HG02852 (cell line): ENCODE measurements at regions not wholly inside any gene's neighbourhood (a gene's known extent, or its start where the extent isn't known, plus 50 kb on each side); places are given as distances from the start of the nearest gene placed in this dataset.
"Not testable (repeated sequence)": the region's sequence is repeated elsewhere in the genome, so short reads cannot be mapped to it uniquely, and the experiment has no call there.

Experiments used
- ATAC-seq: cut with Tn5 transposase; IDR thresholded peaks from one replicate; pipeline ENCODE4 v1.9.1; 2021; ENCODE audit warnings: mild to moderate bottlenecking, moderate library complexity; ENCODE audit not compliant: unreplicated experiment

DNA sequence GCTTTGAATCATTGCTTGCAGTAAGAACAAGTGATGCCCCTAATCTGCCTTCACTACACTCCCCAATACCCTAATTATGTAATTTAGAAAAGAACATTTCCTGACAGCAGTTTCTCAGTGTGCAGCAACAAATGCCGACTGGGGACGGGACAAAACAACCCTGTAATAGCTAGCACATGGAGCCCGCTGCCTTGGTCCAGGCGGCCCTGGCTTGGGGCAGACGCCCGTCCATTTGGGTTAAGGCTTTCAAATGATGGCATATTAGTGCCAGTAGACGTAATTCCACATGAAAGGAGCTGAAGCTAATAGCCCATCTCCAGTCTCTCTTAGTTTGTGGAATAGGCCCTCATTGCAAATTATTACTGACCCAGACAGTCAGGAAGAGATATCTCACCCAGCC lies 150.6 kb upstream of the PITX1 start:
- no peak for ATAC-seq

DNA sequence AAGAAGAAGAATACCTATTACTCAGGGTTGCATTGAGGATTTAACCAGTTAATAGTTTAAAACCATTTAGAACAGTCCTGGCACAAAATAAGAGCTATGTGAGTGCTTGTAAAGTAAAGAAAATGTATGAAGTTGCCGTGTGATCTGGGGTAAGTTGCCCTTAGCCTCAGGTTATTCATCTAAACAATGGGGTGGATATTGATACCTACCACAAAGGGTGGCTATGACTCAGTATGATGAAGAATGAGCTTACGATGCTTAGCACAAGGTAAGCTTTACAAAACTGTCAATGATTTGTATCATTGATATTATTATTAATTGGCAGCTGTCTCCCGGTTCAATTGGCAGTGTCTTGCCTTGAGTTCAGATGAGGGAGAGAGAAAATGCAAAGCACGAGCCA lies 149.4 kb upstream of the PITX1 start:
- no peak for ATAC-seq

DNA sequence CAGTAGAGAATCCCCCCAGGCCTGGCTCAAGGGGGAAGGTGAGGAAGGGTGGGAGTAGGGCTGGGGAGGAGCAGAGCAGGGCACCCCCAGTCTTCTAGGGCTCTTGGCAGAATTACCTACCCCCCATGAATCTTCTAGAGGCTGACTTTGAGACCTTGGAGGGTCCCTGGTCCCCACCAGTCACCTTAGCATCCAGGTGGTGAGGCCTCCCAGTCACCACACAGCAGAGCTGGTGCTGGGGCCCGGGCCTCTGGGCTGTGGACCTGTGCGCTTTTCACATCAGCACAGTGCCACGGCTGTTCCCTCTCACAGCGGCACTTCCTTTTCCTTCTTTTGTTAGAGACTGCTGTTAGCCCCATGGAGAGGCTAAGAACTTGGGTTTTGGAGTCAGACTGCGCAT lies 148.6 kb upstream of the PITX1 start:
- no peak for ATAC-seq

DNA sequence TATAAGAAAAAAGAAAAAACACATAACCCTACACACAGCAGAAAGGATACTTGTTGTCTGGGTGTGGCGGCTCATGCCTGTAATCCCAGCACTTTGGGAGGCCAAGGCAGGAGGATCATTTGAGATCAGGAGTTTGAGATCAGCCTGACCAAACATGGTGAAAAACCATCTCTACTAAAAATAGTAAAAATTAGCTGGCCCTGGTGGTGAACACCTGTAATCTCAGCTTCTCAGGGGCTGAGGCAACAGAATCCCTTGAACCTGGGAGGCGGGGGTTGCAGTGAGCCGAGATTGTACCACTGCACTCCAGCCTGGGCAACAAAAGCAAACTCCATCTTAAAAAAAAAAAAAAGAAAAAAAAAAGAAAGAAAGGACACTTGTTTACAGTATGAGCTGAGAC lies 147.6 kb upstream of the PITX1 start:
- ATAC-seq = no peak

DNA sequence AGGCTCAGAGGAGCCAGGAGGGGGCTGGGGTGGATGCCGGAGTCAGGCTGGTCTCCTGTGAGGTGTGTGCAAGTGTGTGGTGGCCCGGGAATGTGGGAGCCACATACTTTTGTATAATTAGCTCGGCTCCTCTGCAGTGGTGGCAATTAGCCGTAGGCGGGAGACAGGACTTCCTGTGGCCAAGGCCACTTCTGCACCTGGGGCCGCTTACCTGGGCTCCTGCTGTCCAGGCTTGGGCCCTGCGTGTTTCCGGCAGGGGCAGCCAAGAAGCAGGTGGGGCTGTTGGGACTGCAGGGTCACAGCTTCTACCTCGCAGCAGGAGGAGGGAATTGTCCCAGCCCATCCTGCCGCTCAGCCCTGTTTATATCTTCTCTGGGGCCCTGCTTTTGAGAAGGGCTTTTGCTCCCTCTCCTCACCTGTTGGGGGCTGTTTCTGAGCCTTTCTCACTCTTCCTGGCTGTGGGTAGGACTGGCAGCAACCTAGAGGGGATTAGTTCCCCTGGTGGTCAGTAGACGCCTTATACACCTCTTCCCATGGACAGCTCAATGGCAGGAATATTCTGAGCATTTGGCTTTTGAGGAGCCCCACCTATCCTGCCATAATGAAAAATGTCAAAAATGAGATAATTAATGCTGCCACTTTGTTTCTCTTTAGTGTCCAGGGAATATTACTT lies 145.4 kb upstream of the PITX1 start:
- no peak for ATAC-seq

DNA sequence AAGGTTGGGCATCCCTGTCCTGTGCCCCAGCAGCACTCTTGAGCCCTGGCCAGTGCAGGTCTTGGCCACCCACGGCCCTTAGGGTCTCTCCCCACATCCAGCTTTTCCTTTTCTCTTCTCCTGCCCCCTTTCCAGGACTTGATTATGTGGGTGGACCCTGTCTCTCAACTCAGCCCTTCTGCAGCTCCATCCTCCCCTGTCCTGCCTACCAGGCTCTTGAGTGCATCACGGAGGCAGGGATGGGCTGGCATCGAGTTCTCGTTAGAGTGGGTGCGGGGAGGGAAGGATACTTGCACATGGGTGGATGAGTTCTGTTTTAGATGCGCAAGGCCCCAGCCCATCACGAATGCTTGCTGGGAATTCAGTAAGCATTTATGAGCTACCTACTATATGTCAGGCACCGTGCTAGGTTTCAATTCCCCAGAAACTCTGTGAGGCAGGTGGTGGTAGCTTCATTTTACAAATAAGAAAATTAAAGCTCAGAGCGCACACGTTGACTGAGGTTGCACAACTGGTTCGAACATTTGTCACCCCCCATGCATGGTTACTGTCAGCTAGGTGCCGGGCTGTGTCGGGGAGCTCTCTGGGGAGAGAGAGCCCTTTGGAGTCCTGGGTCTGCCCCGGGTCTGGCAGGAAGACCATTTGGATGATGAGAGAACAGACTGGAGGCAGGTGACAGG lies 144.6 kb upstream of the PITX1 start:
- no peak for ATAC-seq

DNA sequence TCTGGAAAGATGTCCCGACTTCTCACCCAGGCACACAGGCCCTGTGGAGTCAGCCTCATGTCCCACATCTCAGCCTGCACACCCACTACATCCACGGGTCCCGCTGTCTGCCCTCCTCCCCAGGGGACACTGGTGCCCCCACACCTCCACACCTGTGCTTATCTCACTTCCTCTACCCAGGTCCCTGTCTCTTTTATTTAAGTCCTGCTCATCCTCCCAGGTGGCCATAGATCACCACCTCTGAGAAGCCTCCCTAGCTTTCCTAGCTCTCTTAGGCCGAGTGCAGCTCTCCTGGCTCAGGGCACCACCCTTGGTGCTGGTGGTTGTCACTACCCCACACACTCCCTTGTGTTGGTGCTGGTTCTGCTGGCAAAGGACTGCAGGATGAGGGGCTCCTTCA lies 143.6 kb upstream of the PITX1 start:
- no peak for ATAC-seq

DNA sequence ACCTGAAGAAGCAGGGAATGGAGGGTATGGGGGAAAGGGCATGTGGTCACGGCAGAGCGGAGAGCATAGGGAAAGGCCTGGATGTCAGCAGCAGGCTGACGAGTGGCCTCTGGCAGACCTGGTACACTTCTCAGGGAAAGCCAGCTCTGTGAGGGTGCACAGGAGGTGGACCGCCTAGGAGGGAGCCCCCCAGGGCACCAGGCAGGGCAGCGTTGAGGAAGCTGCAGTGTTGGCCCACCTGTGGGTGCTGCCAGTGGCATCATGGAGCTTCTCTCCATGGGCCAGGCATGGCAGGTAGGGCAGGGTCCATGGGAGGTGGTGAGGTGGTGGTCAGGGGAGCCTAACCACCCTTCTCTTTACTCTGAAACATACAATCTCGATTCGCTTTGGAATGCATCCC lies 143.0 kb upstream of the PITX1 start:
- no peak for ATAC-seq

DNA sequence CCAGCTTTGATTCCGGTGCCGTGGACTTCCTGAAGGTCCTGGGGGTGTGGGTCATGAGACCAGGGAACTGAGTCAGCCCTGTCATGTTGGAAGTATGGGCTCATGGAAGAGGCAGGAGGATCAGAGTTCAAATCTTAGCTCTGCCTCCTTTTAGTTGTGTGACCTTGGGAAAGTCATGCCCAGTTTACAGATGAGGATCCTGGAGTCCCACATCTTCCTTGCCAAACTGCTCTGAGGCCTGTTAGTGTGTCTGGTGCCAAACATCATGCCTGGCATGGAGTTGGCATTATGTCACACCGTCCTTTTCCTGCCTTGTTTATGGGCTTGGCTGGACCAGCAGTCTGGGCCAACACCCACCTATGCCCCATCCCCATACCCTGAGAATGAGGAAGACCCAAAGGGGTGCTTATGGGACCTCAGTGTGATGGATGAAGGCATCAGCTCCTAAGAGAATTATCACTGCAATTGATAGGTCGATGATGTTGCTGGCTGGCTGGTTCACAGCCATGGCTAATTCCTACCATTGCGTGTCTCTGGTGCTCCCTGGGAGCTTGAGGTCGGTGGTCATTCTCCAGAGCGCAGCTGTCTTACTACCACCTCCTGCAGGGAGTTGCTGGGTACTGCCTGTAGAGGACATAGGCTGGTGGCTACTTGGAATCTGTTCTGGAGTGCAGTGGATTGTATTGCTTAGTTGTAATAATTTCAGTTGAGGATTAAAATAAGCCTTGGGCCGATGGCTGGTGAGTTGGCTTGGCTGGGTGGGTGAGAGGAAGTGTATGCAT lies 140.5 kb upstream of the PITX1 start:
- no peak for ATAC-seq

DNA sequence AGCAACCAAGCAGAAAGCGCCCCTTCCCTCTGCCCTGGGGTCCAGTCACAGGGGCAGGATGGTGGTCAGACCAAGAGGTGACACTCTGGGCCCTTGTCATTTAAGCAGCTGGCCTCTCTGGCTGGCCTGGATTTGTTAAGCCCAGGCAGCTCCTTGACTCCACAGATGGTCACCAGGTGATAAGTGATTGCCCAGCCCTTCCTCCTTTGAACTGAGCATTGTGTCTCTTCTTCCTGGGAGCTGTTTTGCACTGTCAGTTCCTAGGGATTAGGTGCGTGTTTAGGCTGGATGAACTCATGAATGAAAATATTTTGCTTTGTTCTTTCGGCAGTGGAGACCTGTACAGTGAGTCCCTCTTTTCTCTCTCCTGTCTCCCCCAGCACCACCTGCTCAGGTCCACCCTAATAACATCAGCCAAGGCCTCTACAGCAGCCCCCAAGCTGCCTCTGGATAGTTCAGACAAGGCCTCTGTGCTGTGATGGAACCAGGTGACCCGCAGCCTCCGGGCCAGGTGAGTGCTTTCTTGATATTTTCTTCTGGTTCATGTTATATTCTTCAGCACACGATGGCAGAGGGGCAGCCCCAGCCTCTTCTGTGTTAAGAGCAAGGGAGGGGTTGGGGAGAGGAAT lies 139.7 kb upstream of the PITX1 start:
- no peak for ATAC-seq

DNA sequence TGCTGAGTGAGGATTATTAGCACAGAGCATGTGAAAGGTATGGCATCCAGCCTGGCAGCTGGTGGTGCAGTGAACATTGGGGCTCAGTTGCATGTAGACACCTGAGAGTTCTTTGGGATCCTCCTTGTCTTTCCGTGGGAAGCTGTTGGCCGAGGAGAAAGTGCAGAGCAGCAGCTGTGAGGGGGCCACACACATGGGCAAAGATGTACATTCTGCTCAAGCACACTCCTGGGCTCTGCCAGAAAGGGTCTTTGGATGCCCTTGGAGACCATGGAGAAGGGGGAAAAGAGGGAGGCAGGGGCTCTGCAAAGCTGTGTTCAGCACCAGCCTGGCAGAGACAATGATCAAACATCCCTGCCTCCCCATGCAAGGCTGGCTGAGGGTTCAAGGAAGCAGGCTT lies 138.7 kb upstream of the PITX1 start:
- no peak for ATAC-seq

DNA sequence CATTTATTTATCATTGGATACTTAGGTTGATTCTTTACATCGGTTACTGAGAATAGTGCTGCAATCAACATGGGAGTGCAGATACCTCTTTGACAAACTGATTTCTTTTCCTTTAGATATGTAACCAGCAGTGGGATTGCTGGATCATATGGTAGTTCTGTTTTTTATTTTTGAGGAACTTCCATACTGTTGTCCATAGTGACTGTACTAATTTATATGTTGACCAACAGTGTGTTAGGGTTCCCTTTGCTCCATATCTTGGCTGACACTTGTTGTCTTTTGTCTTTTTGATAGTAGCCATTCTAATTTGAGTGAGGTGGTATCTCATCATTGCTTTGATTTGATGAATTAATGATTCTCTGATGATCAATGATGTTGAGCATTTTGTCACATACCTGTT lies 137.3 kb upstream of the PITX1 start:
- ATAC-seq = no peak

DNA sequence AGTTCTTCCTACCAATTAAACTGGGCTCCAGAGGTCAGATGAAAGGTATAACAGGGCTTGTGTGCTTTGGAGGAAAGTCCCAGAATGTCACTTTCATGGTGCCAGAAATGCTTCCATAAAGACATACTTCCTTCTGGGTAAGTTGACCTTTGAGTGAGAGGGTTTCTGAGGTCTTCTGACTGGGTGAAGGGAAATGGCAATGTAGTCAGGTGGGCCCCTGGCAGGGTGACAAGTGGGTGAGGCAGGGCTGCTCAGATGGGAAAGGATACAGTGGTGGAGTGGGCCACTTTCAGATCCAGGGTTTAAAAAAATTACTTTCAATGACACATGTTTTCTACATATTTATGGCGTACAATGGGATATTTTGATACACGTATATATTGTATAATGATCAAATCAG lies 136.5 kb upstream of the PITX1 start:
- no peak for ATAC-seq

DNA sequence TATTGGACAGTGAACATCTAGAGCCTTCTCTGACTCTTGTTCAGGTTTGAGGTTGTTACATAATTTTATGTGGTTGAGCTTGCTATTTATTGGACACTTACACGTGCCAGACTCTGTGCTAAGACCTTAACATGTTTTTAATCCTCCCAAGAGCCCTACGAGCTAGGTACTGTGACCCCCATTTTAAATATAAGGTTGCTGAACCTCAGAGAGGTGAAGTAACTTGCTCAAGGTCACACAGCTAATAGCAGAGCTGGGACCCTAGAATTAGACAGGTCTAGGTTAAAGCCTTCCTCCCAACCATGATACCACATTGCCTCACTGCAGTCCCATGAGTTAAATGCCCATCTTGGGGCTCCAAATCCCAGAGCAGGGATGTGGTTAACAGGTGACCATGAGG lies 135.7 kb upstream of the PITX1 start:
- ATAC-seq = no peak

DNA sequence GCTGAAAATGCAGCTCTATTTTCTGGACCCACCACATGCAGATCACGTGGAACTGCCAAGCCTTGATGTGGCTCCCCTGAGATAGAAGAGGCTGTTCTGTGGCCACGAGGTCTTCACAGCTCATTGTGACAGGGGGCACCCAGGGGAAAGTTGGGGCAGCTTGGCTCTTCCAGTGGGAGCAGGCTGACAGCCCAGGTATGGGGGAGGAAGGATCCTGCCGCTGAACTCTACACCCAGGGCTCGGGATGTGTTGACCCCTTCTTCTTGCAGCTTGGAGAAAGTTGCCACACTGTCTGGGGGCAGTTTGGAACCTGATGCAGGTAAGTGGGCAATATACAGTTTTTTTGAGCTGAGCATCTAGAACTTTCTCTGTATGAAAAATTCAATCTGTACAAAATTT lies 133.6 kb upstream of the PITX1 start:
- no peak for ATAC-seq

DNA sequence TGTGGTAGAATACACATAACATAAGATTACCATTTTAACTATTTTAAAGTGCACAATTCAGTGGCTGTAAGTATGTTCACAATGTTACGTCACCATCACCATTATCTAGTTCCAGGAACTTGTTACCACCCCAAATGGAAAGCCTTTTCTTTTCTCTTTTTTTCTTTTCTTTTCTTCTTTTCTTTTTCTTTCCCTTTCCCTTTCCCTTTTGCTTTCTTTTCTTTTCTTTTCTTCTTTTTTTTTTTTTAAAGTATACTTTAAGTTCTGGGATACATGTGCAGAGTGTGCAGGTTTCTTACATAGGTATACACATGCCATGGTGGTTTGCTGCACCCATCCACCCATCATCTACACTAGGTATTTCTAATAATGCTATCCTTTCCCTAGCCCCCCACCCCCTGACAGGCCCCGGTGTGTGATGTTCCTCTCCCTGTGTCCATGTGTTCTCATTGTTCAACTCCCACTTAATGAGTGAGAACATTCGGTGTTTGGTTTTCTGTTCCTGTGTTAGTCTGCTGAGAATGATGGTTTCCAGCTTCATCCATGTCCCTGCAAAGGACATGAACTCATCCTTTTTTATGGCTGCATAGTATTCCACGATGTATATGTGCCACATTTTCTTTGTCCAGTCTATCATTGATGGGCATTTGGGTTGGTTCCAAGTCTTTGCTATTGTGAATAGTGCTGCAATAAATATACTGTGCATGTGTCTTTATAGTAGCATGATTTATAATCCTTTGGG lies 131.0 kb upstream of the PITX1 start:
- ATAC-seq = not testable (repeated sequence)

DNA sequence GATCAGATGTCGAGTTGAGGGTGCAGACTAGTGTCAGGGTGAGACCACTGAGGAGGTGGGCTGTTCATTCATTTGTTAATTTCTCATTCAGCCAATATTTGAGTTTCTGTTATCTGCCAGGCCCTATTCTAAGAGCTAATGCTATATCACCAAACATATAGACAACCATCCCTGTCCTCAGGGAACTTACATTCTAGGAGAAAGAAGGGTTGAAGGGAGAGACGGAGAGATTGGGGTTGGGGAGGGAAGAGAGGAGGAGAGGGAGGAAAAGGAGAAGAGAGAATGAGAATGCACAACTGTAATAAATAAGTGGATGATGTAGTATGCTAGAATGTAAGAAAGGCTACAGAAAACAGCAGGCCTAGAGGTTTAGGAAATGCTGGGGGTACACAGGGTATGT lies 129.9 kb upstream of the PITX1 start:
- no peak for ATAC-seq

DNA sequence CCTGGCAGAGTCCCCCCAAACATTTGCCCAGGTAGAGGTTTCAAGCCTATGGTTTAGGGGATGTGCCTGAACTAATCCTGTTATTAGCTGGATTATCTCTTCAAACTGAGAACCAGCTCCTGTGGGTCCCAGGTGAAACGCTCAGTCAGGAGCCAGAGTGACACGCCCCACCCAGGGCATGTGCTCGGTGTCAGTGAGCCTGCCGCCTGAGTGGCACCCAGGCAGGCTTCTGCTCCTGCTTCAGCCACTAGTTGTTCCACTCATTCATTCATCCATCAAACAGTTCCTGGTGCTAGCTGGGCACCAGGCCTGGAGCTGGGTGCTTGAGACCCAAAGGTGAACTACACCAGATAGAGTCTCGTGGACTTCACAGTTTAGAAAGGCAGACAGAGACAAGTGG lies 129.4 kb upstream of the PITX1 start:
- no peak for ATAC-seq

DNA sequence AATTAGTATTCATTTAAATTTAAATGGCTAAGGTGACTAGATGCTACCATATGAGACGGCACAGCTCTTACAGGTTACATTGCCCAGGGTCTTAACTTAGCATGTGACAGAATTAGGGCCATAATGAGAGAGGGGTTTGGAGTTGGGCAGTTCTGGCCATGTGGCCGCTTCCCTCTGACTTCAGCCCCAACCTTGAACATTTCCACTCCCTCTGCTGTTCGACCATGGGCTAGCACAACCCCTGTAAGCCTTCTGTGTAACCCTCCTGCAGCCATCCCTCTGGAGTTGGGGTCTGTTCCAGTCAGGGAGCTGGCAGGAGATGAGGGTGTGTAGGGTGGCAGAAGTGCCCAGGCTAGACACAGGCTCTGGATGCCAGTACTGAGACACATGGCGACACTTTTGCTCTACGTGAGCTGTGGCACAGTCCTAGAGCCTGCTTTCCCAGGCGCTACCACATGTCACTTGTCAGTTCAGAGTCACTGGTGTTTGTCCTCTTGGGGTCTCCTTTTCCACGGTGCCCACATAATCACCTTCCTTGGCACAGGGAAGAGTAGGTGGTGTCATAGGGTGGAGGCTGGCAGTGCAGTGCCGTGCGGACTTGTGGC lies 128.7 kb upstream of the PITX1 start:
- no peak for ATAC-seq

DNA sequence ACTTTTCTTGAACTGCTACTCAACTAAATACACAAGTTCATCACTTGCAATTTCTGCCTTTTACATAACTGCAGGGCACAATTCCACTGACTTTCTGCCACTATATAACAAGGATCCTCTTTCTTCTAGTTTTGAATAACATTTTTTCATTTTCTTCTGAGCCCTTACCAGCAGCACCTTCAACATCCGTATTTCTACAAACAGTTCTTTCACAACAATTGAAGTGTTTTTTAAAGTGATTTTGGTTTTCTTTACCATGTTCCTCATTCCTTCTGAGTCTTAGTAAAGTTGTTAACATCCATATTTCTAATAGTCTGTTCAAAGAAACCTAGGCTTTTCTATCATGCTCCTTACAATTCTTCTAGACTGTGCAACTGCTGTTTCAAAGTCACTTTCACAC lies 127.2 kb upstream of the PITX1 start:
- ATAC-seq = no peak
